PC-3 (cell line): ENCODE measurements at regions not wholly inside any gene's neighbourhood (a gene's known extent, or its start where the extent isn't known, plus 50 kb on each side); places are given as distances from the start of the nearest gene placed in this dataset.

Source experiments
- ATAC-seq: fragments of 200-7000 bp; cut with Tn5 transposase; 2 replicates; pipeline ENCODE4 v1.9.1; 2020; ENCODE audit warnings: mild to moderate bottlenecking, moderate library complexity
- BruUV-seq: library from RNA; stranded (reverse); fragments of 400-500 nt; replicated peaks from 2 replicates; lab custom pipeline; 2021; lab: Mats Ljungman, UMichigan
- CTCF ChIA-PET: fragments of 300-600 bp; sonication (Branson Sonifier 250); formaldehyde crosslinking; loops from one replicate; lab custom pipeline; 2022; ENCODE audit warnings: antibody characterized with exemption; lab: Charles Lee
- POLR2A ChIA-PET: fragments of 300-600 bp; sonication (Branson Sonifier 250); formaldehyde crosslinking; loops from one replicate; lab custom pipeline; 2022; ENCODE audit warnings: antibody characterized with exemption; ENCODE audit not compliant: unreplicated experiment; lab: Charles Lee
- DNase-seq: peaks from one replicate; pipeline ENCODE4 v3.0.0-alpha.2; 2015
- H2AFZ ChIP-seq: fragments of 300-600 bp; sonication (generic); 2 replicates; pipeline ENCODE4 v1.6.0; 2016; ENCODE audit warnings: antibody characterized with exemption, low read length
- H3F3A ChIP-seq: fragments of 300-600 bp; sonication (generic); one replicate; pipeline ENCODE4 v1.6.0; 2017; ENCODE audit warnings: antibody characterized with exemption, low read length, control low read depth, mild to moderate bottlenecking; ENCODE audit not compliant: unreplicated experiment
- H3K27ac ChIP-seq: fragments of 300-600 bp; sonication (generic); 2 replicates; pipeline ENCODE4 v1.5.1; 2016; ENCODE audit warnings: mild to moderate bottlenecking, low read length
- H3K27me3 ChIP-seq: fragments of 300-600 bp; sonication (generic); 2 replicates; pipeline ENCODE4 v1.6.1; 2016; ENCODE audit warnings: low read length, mixed read lengths
- H3K36me3 ChIP-seq: fragments of 300-600 bp; sonication (generic); 2 replicates; pipeline ENCODE4 v1.6.1; 2016; ENCODE audit warnings: low read depth, mixed run types, low read length, mixed read lengths
- H3K4me1 ChIP-seq: fragments of 300-600 bp; sonication (generic); 2 replicates; pipeline ENCODE4 v1.5.1; 2016; ENCODE audit warnings: low read length; ENCODE audit not compliant: insufficient read depth
- H3K4me2 ChIP-seq: fragments of 300-600 bp; sonication (generic); 2 replicates; pipeline ENCODE4 v1.6.0; 2016; ENCODE audit warnings: low read length
- H3K4me3 ChIP-seq: fragments of 300-600 bp; sonication (generic); 2 replicates; pipeline ENCODE4 v1.5.1; 2016; ENCODE audit warnings: mild to moderate bottlenecking, low read length, mixed read lengths
- H3K79me2 ChIP-seq: fragments of 300-600 bp; sonication (generic); 2 replicates; pipeline ENCODE4 v1.6.1; 2017; ENCODE audit warnings: low read length, mixed read lengths
- H3K9ac ChIP-seq: fragments of 300-600 bp; sonication (generic); 2 replicates; pipeline ENCODE4 v1.6.0; 2016; ENCODE audit warnings: mild to moderate bottlenecking, low read length
- H3K9me2 ChIP-seq: fragments of 300-600 bp; sonication (generic); replicated peaks from 2 replicates; pipeline ENCODE4 v1.6.1; 2016; ENCODE audit warnings: mixed run types, low read length, mixed read lengths
- H3K9me3 ChIP-seq: fragments of 300-600 bp; sonication (generic); 2 replicates; pipeline ENCODE4 v1.6.1; 2016; ENCODE audit warnings: low read length, mixed read lengths
- H4K20me1 ChIP-seq: fragments of 300-600 bp; sonication (generic); 2 replicates; pipeline ENCODE4 v1.6.1; 2016; ENCODE audit warnings: low read length, mixed read lengths
- CTCF ChIP-seq: fragments of 300-600 bp; sonication (generic); conservative IDR thresholded peaks from 2 replicates; pipeline ENCODE4 v1.5.1; 2017; ENCODE audit warnings: antibody characterized with exemption, low read depth, mild to moderate bottlenecking, low read length
- EZH2 ChIP-seq: fragments of 300-600 bp; sonication (generic); IDR thresholded peaks from one replicate; pipeline ENCODE4 v1.6.1; 2017; ENCODE audit warnings: antibody characterized with exemption, mild to moderate bottlenecking, low read length; ENCODE audit not compliant: unreplicated experiment
- EZH2phosphoT487 ChIP-seq: fragments of 300-600 bp; sonication (generic); IDR thresholded peaks from 2 replicates; pipeline ENCODE4 v1.6.1; 2018; ENCODE audit warnings: mild to moderate bottlenecking, antibody characterized with exemption, low read length, borderline replicate concordance
- intact Hi-C: fragments of 100-400 bp; cut with micrococcal nuclease; formaldehyde crosslinking; loops from 2 replicates; pipeline ENCODE4 v1.9.0; 2023

GRCh38 chr13:94860981-94861407 lies 148.6 kb upstream of the SOX21 start:
- Histone ChIP-seq H3K36me3 (no peaks in the 10 kb centered on the region), H3K27ac (peak overlapping the region; percentile 68), H3K4me3 (peak overlapping the region; percentile 66), H3K4me1 (peaks cover 26% of the 10 kb centered on the region), H3K9me2 (no peaks in the 10 kb centered on the region), H3K9ac (peak overlapping the region; percentile 52), H4K20me1 (no peaks in the 10 kb centered on the region), H3K9me3 (no peaks in the 10 kb centered on the region), H2AFZ (peak overlapping the region; percentile 89), H3K79me2 (no peaks in the 10 kb centered on the region), H3K27me3 (no peaks in the 10 kb centered on the region), H3F3A (no peaks in the 10 kb centered on the region), H3K4me2 (peak overlapping the region; percentile 94)
- ChIA-PET CTCF (no interaction called here), POLR2A (no interaction called here)
- BruUV-seq: no TSS peak
- DNase-seq: peak; percentile 31
- intact Hi-C loops: loop anchor here (10.0 kb wide), 1 partner anchor 294 kb away; no protein-coding TSS in a partner anchor
- TF ChIP-seq EZH2phosphoT487: no peak
- no peak for TF ChIP-seq CTCF
- no peak for TF ChIP-seq EZH2
- peak; percentile 77 for ATAC-seq

GRCh38 chr13:94859811-94860210 lies 147.5 kb upstream of the SOX21 start:
- peak overlapping the region; percentile 89; the same call in 1 of the 2 replicates for H2AFZ ChIP-seq
- DNase-seq: peak; percentile 46
- ChIA-PET CTCF (no interaction called here), POLR2A (no interaction called here)
- intact Hi-C loops: loop anchor here (10.0 kb wide), 1 partner anchor 295 kb away; no protein-coding TSS in a partner anchor
- TF ChIP-seq EZH2phosphoT487 (no peak), CTCF (no peak), EZH2 (no peak)
- peaks cover 26% of the 10 kb centered on the region for H3K4me1 ChIP-seq
- no peaks in the 10 kb centered on the region for H3K79me2 ChIP-seq
- peak overlapping the region; percentile 68 for H3K27ac ChIP-seq
- peak overlapping the region; percentile 52 for H3K9ac ChIP-seq
- no peaks in the 10 kb centered on the region for H3K27me3 ChIP-seq
- no peaks in the 10 kb centered on the region for H3K9me2 ChIP-seq
- peak; percentile 39 for ATAC-seq
- BruUV-seq: no TSS peak
- H4K20me1 ChIP-seq: no peaks in the 10 kb centered on the region
- H3F3A ChIP-seq: no peaks in the 10 kb centered on the region
- H3K9me3 ChIP-seq: no peaks in the 10 kb centered on the region
- H3K36me3 ChIP-seq: no peaks in the 10 kb centered on the region
- peak overlapping the region; percentile 66 for H3K4me3 ChIP-seq
- H3K4me2 ChIP-seq: peak overlapping the region; percentile 94

GRCh38 chr13:94859278-94859691 lies 146.9 kb upstream of the SOX21 start:
- intact Hi-C loops: no loop called here

More at GRCh38 chr13:94859278-94859691, 146.9 kb upstream of the SOX21 start:
- Histone ChIP-seq H3K27me3 (no peaks in the 10 kb centered on the region), H3K9me2 (no peaks in the 10 kb centered on the region), H3F3A (no peaks in the 10 kb centered on the region), H3K4me1 (peaks cover 26% of the 10 kb centered on the region), H2AFZ (no peak overlapping the region), H3K79me2 (no peaks in the 10 kb centered on the region), H3K27ac (no peak overlapping the region), H3K9ac (no peak overlapping the region), H3K36me3 (no peaks in the 10 kb centered on the region), H3K4me3 (no peak overlapping the region), H3K9me3 (no peaks in the 10 kb centered on the region), H3K4me2 (0 out of 2 replicates have a peak overlapping the region, but pooled peaks have one; percentile 94), H4K20me1 (no peaks in the 10 kb centered on the region)
- TF ChIP-seq CTCF: no peak
- TF ChIP-seq EZH2: no peak
- POLR2A ChIA-PET: no interaction called here
- ATAC-seq (no peak), DNase-seq (no peak)
- CTCF ChIA-PET: no interaction called here
- no TSS peak for BruUV-seq
